Neural progenitor cell (in vitro differentiated cells): ENCODE measurements at regions not wholly inside any gene's neighbourhood (a gene's known extent, or its start where the extent isn't known, plus 50 kb on each side); places are given as distances from the start of the nearest gene placed in this dataset.

Source experiments
- CTCF ChIP-seq: fragments of 200-600 bp; sonication (generic); IDR thresholded peaks from 2 replicates; pipeline ENCODE4 v1.5.1; 2017; ENCODE audit warnings: antibody characterized with exemption, mild to moderate bottlenecking
- EZH2 ChIP-seq: fragments of 200-600 bp; sonication (generic); IDR thresholded peaks from 2 replicates; pipeline ENCODE4 v1.6.1; 2017; ENCODE audit warnings: antibody characterized with exemption, mild to moderate bottlenecking, moderate library complexity

GRCh38 chr9:26657958-26658357, 234.6 kb downstream of the CAAP1 start:
- no peak for TF ChIP-seq CTCF
- no peak for TF ChIP-seq EZH2
